ENCODE measurements at regions not wholly inside any gene's neighbourhood (a gene's known extent, or its start where the extent isn't known, plus 50 kb on each side); places are given as distances from the start of the nearest gene placed in this dataset.

GRCh38 chr13:50610238-50610637 is 233.3 kb downstream of the DLEU7 start:
- TF ChIP-seq CTCF (IDR thresholded peaks at IDR 0.05; ENCODE audit: poor library complexity) (no peak), EZH2phosphoT487 (IDR thresholded peaks at IDR 0.05; ENCODE audit: low read depth, severe bottlenecking, unreplicated experiment) (no peak), EZH2 (IDR thresholded peaks at IDR 0.05; ENCODE audit: borderline replicate concordance) (no peak)

All from hepatocyte (in vitro differentiated cells).